Bronchial epithelial cell (primary cell): ENCODE measurements at regions not wholly inside any gene's neighbourhood (a gene's known extent, or its start where the extent isn't known, plus 50 kb on each side); places are given as distances from the start of the nearest gene placed in this dataset.
"Not testable (repeated sequence)": the region's sequence is repeated elsewhere in the genome, so short reads cannot be mapped to it uniquely, and the experiment has no call there.

ENCODE experiments used
- DNase-seq: peaks from one replicate; pipeline ENCODE4 v3.0.0-alpha.2; 2010; ENCODE audit warnings: low read depth
- FAIRE-seq: peaks from 2 replicates; lab custom pipeline; 2011; peaks lifted over from hg19 to GRCh38; lab: Jason Lieb, UNC
- H3K27me3 ChIP-seq: 2 replicates; pipeline ENCODE4 v1.5.1; 2011; ENCODE audit warnings: low read length; ENCODE audit not compliant: control insufficient read depth, insufficient read depth
- H3K36me3 ChIP-seq: 2 replicates; pipeline ENCODE4 v1.5.1; 2011; ENCODE audit warnings: low read length; ENCODE audit not compliant: control insufficient read depth, insufficient read depth
- H3K4me3 ChIP-seq: 2 replicates; pipeline ENCODE4 v1.5.1; 2011; ENCODE audit warnings: mild to moderate bottlenecking, low read depth, low read length, control low read depth
- CTCF ChIP-seq: IDR thresholded peaks from 2 replicates; pipeline ENCODE4 v1.5.1; 2011; ENCODE audit warnings: mild to moderate bottlenecking, moderate library complexity, low read length, control low read depth, inconsistent platforms; ENCODE audit not compliant: insufficient read depth, severe bottlenecking

GRCh38 chr1:234782105-234782751 lies 172.2 kb upstream of the IRF2BP2 start:
- DNase-seq (no peak), FAIRE-seq (no peak)
- Histone ChIP-seq H3K36me3 (no peaks in the 10 kb centered on the region), H3K27me3 (peaks cover 14% of the 10 kb centered on the region), H3K4me3 (no peak overlapping the region)
- TF ChIP-seq CTCF: no peak

GRCh38 chr1:234781241-234782065 lies 171.5 kb upstream of the IRF2BP2 start:
- DNase-seq (no peak), FAIRE-seq (no peak)
- peaks cover 14% of the 10 kb centered on the region for H3K27me3 ChIP-seq
- no peak for TF ChIP-seq CTCF
- H3K36me3 ChIP-seq: no peaks in the 10 kb centered on the region
- H3K4me3 ChIP-seq: no peak overlapping the region

GRCh38 chr1:234780531-234781162 lies 170.7 kb upstream of the IRF2BP2 start:
- no peak for DNase-seq
- H3K4me3 ChIP-seq: no peak overlapping the region
- peaks cover 14% of the 10 kb centered on the region for H3K27me3 ChIP-seq
- peak; percentile 64 for FAIRE-seq
- H3K36me3 ChIP-seq: no peaks in the 10 kb centered on the region
- no peak for TF ChIP-seq CTCF

- no peak for FAIRE-seq
These were observed 170.1 kb upstream of the IRF2BP2 start for GRCh38 chr1:234780112-234780511.

GRCh38 chr1:234779600-234779999 lies 169.6 kb upstream of the IRF2BP2 start:
- not testable (repeated sequence) for FAIRE-seq, H3K4me3 ChIP-seq, DNase-seq, H3K36me3 ChIP-seq
- H3K27me3 ChIP-seq: peaks cover 14% of the 10 kb centered on the region

More at GRCh38 chr1:234780112-234780511, 170.1 kb upstream of the IRF2BP2 start:
- no peak for TF ChIP-seq CTCF
- no peak for DNase-seq
- Histone ChIP-seq H3K36me3 (no peaks in the 10 kb centered on the region), H3K27me3 (peaks cover 14% of the 10 kb centered on the region), H3K4me3 (no peak overlapping the region)

- H3K4me3 ChIP-seq: no peak overlapping the region
- no peaks in the 10 kb centered on the region for H3K36me3 ChIP-seq
- DNase-seq (no peak), FAIRE-seq (no peak)
- no peak for TF ChIP-seq CTCF
- peaks cover 14% of the 10 kb centered on the region for H3K27me3 ChIP-seq
These were observed 169.2 kb upstream of the IRF2BP2 start for GRCh38 chr1:234779160-234779538.
